ENCODE measurements at regions not wholly inside any gene's neighbourhood (a gene's known extent, or its start where the extent isn't known, plus 50 kb on each side); places are given as distances from the start of the nearest gene placed in this dataset.

DNA sequence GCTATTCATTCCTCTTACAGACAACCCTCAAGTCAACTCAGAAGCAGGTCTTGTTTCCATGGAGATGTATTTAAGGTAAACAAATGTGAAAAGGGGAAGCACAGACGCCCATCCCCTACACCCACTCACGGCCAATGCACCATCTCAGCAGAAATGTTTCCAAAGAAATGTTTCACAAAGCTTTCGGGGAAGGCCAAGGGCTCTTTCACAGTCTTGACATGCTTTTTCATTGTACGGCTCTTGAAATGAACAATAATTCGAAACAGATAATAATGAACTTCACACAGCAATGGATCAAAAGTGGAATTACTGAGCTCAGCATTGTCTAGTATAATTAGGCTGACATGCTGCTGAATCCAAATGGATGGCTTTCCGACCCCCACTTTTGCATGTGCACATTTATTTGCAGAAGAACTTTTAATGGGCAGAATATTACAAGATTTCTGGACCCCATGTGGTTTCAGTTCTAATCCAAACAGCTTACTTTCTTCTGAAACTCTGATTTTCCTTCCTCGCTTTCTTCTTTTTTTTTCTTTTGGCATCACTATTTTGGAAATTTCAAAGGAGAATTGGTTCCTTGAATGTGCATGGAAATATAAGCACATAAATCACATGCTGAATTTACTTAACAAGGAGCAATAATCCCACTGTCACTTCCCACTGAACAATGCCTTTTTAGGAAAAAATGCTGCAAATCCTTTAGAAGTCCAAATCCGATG is 160.9 kb downstream of the SMIM20 start:
- DNase-seq: no peak

DNA sequence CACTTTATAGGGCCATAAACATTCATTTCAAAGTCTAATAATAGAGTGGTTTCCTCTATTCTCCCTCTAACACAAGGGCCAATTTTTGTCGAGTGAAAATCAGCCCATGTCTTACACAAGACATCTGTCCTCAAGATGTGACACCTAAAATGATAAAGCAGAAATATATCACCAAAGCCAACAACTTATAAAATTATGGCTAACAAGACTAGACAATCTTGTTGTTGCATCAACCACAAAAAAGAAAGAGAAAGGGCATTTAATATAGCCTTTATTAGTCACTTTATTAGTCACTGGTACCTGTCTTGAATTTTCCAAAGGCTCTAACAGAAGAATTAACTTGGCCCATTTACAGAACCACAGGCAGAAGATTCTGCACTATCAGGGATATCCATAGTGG is 161.6 kb downstream of the SMIM20 start:
- DNase-seq: no peak

GRCh38 chr4:26076000-26076587 is 162.1 kb downstream of the SMIM20 start:
- DNase-seq: no peak

- DNase-seq: no peak
Observed at GRCh38 chr4:26076896-26077295, 162.9 kb downstream of the SMIM20 start.

DNA sequence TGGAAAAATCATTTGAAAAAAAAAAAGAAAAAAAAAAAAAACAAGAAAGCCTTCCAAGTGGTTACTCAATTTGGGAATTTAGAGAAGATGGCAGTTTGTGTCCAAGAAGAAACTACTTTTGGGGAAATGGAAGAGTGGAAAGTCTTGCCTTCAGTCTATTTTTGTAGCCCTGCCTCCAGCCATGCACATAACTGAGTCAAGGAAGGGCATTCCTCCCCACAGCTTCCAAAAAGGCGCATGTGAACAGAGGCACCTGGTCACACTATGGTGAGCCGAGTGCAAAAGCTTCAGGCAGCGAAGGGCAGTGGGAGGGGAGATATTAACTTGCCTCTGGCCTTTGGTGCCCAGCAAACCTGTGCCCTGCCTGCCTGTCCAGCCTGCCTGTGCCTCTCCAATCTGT is 163.7 kb downstream of the SMIM20 start:
- no peak for DNase-seq

DNA sequence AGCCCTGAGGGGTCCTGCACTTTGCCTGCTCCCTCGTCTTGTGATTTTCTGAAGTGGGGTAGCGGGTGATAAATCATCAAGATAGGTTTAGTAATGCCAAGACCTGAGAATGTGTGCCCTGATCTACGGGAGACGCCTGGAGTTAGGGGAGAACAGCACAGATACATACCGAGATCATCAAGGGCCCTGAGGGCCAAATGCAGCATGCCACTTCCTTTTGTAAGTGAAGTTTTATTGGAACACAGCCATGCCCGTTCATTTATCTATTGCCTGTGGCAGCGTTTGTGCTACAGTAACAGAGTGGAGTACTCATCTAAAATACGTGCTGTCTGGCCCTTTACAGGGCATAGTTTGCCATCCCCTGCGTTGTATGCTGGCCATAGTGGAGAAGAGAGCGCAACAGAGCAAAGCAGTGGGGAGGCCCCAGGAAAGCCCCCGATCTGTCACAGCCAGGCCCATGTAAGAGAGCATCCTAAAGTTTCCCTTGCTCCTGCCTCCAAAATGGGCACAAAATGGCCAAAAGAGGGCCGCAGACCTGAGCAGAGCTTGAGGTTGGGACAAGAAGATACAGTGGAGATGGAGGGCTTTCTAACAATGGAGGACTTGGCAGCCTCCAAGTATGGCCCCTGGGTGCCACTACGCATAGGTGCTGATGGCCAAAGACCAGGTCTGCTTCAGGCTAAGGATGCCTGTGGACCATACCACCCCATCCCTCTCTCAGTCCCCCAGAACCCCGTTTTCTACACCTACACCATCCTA is 167.0 kb downstream of the SMIM20 start:
- no peak for DNase-seq

GRCh38 chr4:26081795-26082498 is 167.9 kb downstream of the SMIM20 start:
- peak; percentile 15 for DNase-seq

- no peak for DNase-seq
Observed at GRCh38 chr4:26082565-26082964, 168.5 kb downstream of the SMIM20 start.

GRCh38 chr4:26083987-26084386 is 170.0 kb downstream of the SMIM20 start:
- DNase-seq: no peak

- DNase-seq: no peak
Observed at GRCh38 chr4:26084414-26084813, 170.4 kb downstream of the SMIM20 start.

- DNase-seq: no peak
Observed at GRCh38 chr4:26085551-26085950, 171.5 kb downstream of the SMIM20 start.

GRCh38 chr4:26086621-26087441 is 172.8 kb downstream of the SMIM20 start:
- no peak for DNase-seq

DNA sequence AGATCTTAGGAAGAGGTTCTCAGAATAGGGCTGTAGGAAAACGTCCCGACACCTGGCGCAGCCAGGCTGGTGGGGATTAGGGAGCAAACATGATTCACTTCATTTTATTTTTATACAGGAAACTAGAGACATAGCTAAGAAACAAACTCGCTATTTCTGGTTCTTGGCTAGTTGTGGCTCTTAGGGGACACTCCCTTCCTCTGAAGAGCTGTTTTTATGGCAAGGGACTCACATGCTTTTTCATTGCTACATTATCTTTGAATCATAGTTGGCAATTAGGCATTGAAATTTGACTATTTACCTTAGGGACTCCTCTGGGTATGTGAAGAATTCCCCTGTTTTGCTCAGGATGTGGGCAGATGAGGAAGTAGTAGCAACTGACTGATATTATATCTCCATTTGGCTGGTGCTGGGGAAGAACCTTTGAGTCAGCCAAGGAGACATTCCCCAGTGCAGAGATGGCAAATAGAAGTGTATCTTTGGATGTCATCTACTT is 174.5 kb downstream of the SMIM20 start:
- DNase-seq: no peak

DNA sequence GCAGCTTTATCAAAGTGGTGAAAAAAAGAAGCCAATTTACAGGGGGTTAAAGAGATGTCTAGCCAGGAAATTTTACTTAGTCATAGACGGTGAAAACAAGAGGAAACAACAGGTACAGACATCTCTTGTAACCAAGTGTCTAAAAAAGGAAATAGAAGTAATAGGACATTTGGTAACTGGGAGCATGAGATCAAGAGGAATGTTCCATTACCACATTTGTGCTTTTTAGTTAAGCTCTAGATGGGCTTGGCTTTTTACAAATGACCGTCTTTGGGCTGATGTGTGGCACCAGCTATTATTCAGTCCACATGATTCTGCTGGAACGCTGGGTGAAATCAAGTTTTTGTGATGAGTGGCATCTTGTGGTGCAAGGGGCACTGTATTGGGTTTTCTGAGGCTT is 179.5 kb downstream of the SMIM20 start:
- no peak for DNase-seq

DNA sequence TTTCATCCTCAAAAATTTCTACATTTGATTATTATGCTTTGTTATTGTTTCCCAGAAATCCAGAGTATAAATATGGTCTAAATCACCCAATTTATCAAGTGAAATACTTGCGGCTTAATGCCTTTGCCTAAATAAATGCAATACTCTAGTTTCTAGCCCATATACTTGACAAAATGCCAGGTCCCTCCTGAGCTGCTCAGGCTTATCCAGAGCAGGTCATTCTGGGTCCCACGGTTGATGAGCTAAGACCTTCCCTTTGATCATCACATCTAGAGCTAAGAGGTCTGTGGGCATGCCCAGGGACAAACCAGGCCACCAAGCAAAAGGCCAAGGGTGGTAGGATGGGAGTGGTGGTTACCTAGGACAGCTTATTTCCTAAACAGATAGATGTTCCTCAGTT is 180.1 kb downstream of the SMIM20 start:
- DNase-seq: no peak

GRCh38 chr4:26094911-26095310 is 180.9 kb downstream of the SMIM20 start:
- no peak for DNase-seq

DNA sequence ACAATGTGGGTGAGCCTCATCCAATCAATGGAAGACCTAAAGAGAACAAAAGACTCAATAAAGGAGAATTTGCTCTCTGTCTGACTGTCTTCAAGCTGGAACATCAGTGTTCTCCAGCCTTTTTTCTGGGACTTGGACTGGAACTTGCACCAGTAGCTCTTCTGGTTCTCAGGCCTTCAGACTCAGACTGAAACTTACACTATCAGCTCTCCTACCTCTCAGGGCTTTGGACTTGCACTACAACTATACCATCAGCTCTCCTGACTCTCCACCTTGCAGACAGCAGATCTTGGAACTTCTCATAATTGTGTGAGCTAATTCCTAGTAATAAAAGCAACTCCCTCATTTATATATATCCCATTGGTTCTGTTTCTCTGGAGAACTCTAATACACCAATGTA is 185.9 kb downstream of the SMIM20 start:
- DNase-seq: no peak

DNA sequence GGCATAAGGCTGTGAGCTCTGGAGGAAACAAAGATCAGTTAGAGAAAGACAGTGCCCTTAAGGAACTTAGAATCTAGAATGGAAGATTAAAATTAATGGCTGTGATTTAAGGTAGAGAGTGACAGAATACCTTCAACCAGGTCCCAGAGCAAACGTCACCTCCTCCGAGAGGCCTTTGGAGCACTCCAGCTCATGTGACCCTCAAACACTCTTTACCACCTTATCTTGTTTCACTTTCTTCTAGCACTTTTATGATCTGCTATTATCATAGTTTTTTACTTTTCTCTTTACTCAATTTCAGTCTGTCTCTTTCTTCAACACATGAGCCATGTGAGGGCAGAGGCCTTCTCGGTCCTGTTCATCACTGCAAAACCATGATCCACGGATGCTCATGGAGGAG is 187.0 kb downstream of the SMIM20 start:
- DNase-seq: no peak

- no peak for DNase-seq
Observed at GRCh38 chr4:26104056-26104685, 190.2 kb downstream of the SMIM20 start.

GRCh38 chr4:26105337-26105736 is 191.3 kb downstream of the SMIM20 start:
- no peak for DNase-seq

GRCh38 chr4:26105815-26106699 is 192.0 kb downstream of the SMIM20 start:
- DNase-seq: no peak

All from SHP77 treated with DMSO at 0.1 percent for 48 hours (cell line).